ENCODE measurements at regions not wholly inside any gene's neighbourhood (a gene's known extent, or its start where the extent isn't known, plus 50 kb on each side); places are given as distances from the start of the nearest gene placed in this dataset.

GRCh38 chr2:47269316-47270232 lies 93.3 kb upstream of the CALM2 start:
- TF ChIP-seq CTCF (IDR thresholded peaks at IDR 0.05; ENCODE audit: low read length) (no peak), EZH2 (IDR thresholded peaks at IDR 0.05; ENCODE audit: borderline replicate concordance, low read length) (no peak)
